MG63 (cell line): ENCODE measurements at regions not wholly inside any gene's neighbourhood (a gene's known extent, or its start where the extent isn't known, plus 50 kb on each side); places are given as distances from the start of the nearest gene placed in this dataset.

ENCODE experiments used
- DNase-seq: peaks from one replicate; pipeline ENCODE4 v3.0.0-alpha.2; 2020
- H3K27me3 ChIP-seq: fragments of 250-450 bp; sonication (Bioruptor Pico); 2 replicates; pipeline ENCODE4 v1.5.1; 2020; ENCODE audit warnings: mild to moderate bottlenecking, moderate library complexity
- H3K36me3 ChIP-seq: fragments of 250-450 bp; sonication (Bioruptor Pico); 2 replicates; pipeline ENCODE4 v1.5.1; 2020; ENCODE audit warnings: mild to moderate bottlenecking, moderate library complexity
- H3K4me3 ChIP-seq: fragments of 250-450 bp; sonication (Bioruptor Pico); 2 replicates; pipeline ENCODE4 v1.5.1; 2020; ENCODE audit warnings: mild to moderate bottlenecking, moderate library complexity
- H3K9me3 ChIP-seq: fragments of 250-450 bp; sonication (Bioruptor Pico); 2 replicates; pipeline ENCODE4 v1.5.1; 2020; ENCODE audit warnings: mild to moderate bottlenecking, moderate library complexity

DNA sequence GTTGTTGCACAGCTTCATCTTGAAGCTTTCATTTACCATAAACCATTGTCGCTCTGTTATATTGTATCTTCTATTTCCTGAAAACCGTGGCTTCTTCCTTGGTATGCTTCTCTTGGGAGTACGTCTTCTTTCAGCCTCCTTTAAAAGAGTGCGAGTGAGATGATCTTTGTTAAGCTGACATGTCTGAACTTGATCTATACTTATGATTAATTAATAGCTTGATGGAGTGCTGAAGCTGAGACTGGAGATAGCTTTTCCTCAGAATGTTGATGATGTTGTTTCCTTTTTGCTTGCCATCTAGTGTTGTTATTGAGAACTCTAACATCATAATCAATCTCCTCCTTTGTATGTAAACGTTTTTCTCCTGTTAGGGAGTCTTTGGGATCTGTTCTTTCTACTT is 529.3 kb upstream of the SPRY2 start:
- Histone ChIP-seq H3K4me3 (no peak overlapping the region), H3K9me3 (no peaks in the 10 kb centered on the region), H3K36me3 (no peaks in the 10 kb centered on the region), H3K27me3 (no peaks in the 10 kb centered on the region)
- DNase-seq: no peak

DNA sequence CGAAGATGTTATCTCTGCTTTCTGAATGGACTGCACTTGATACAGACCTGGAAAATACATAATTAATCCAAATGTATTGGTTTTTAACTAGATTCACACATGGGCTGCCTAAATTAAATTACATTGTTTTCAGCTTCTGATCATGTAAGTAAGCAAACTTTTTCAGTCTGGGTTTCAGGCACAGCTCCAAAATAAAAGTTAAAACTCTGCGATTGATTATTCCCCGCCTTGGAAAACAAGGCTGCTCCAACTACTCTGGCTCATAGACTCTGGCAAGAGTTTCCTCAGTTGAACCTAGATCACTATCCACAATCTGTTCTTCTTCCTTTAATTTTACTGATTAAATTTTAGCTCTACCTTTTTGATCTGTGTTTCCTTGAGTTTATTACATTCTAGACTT is 526.0 kb upstream of the SPRY2 start:
- no peak overlapping the region for H3K4me3 ChIP-seq
- H3K27me3 ChIP-seq: no peaks in the 10 kb centered on the region
- no peaks in the 10 kb centered on the region for H3K9me3 ChIP-seq
- no peak for DNase-seq
- no peaks in the 10 kb centered on the region for H3K36me3 ChIP-seq

DNA sequence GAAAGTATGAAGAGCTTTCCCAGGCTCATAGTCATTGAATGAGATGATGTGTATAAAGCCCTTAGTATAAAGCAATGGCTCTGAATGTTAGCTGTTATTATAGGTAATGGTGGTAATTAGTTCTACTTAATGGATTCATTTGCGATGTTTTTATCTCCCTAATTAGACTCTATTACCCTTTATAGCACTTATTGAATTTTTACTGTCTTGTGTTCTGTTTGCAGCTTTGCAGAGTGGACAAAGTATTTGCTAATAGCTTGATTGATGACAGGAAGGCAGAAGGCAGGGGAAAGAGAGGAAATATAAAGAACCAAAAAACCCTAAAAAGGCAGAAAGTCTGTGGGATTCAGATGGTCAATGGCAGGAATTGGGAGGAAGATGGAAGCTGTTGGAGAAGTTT is 524.4 kb upstream of the SPRY2 start:
- Histone ChIP-seq H3K9me3 (no peaks in the 10 kb centered on the region), H3K27me3 (no peaks in the 10 kb centered on the region), H3K4me3 (no peak overlapping the region), H3K36me3 (no peaks in the 10 kb centered on the region)
- DNase-seq: no peak

DNA sequence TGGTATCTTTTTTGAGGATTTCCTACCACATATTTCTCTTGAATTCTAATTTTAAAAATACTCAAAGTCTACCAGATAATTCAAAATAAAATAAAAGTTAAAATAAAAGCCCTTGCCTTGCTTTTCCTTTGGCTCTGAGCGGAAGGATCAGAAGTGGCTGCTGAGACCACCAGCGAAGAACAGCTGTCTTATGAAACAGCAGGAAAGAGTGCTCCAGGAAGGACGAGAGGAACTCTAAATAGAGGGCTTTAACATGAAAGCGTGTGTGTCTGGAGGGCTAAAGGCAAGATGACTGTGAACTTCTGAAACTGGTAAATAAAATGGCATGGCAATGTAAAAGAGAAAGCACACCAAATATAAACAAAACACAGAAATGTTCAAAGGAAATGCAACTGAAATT is 521.5 kb upstream of the SPRY2 start:
- H3K4me3 ChIP-seq: no peak overlapping the region
- H3K27me3 ChIP-seq: no peaks in the 10 kb centered on the region
- no peaks in the 10 kb centered on the region for H3K36me3 ChIP-seq
- H3K9me3 ChIP-seq: no peaks in the 10 kb centered on the region
- DNase-seq: no peak

DNA sequence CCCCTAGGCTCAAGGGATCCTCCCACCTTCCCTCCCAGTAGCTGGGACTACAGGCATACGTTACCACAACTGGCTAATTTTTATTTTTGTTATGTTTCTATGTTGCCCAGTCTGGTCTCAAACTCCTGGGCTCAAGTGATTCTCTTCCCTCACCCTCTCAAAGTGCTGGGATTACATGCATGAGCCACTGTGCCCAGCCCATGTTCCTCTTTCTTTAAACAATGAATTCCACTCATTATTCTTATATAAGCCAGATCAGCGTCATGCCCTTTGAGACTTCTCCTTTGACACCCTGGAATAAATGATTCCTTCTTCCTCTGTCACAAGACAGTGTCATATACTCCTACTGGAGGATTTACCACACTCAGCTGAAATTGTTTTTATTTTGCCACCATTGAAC is 519.9 kb upstream of the SPRY2 start:
- no peaks in the 10 kb centered on the region for H3K9me3 ChIP-seq
- no peaks in the 10 kb centered on the region for H3K36me3 ChIP-seq
- no peak overlapping the region for H3K4me3 ChIP-seq
- no peaks in the 10 kb centered on the region for H3K27me3 ChIP-seq
- no peak for DNase-seq

DNA sequence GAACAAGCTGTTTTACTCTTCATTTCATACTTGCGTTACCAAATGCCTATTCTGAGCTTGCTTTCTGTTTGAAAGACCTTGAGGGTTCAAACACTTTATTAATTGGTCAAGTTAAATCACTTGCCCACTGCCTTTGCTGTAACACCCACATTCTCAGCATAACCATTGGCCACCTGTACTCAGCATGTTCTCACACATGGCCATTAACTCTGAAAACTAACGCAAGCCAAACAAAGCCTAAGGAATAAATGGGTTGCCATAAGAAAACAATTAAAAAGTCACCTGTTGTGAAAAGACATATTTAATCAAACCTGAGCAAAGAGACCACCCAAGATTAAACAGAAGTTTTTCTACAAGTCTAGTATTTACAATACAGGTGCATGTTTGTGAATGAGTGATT is 517.2 kb upstream of the SPRY2 start:
- DNase-seq: no peak
- Histone ChIP-seq H3K9me3 (no peaks in the 10 kb centered on the region), H3K36me3 (no peaks in the 10 kb centered on the region), H3K4me3 (no peak overlapping the region), H3K27me3 (no peaks in the 10 kb centered on the region)

DNA sequence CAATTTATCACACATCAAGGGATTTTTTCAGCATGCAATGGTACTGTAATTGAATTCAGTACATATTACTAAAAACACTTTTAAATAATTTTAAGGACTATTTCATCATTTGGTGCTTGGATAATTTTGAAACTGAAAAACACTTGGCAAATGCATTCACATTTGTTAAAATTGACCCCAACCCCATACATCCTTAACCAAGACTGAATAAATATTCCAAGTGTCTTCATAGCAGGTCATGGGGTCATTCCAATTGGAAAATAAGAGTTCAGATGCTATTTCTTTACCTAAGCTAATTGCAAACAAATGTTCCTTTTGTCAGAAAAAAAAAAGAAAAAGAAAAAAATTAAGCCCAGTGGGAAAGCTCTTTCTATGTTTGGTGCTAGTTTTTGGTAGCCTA is 516.4 kb upstream of the SPRY2 start:
- Histone ChIP-seq H3K36me3 (no peaks in the 10 kb centered on the region), H3K9me3 (no peaks in the 10 kb centered on the region), H3K4me3 (no peak overlapping the region), H3K27me3 (no peaks in the 10 kb centered on the region)
- no peak for DNase-seq

DNA sequence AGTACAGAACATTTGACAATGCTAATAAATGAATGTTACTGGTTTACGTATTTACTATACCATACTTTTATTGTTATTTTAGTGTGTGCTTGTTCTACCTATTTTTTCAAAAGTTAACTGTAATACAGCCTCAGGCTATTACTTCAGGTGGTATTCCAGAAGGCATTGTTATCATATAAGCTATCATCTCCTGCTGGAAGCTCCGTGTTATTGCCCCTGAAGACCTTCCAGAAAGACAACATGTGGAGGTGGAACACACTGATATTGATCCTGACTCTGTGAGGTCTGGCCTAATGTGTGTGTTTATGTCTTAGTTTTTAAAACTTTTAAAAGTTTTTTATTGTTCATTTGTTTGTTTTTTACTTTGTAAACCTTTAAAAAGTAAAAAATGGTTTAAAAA is 509.8 kb upstream of the SPRY2 start:
- no peaks in the 10 kb centered on the region for H3K27me3 ChIP-seq
- no peaks in the 10 kb centered on the region for H3K36me3 ChIP-seq
- no peak for DNase-seq
- H3K4me3 ChIP-seq: no peak overlapping the region
- H3K9me3 ChIP-seq: no peaks in the 10 kb centered on the region

DNA sequence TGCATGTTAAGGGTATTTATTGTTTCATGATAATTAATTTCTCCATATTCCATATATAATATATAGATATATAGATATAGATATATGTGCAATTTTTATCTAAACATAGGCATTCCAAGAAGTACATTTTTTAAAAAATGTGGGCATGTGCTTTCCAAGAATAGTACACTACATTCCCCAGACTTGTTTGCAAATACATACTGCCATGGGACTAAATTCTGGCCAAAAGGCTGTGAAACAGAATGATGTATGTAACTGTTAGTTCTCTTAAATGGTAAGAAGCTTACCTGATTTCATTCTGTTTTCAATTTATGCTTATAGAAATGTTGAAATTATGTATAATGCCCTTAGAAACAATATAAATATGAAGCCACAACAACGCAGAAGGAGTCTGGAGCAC is 503.2 kb upstream of the SPRY2 start:
- Histone ChIP-seq H3K9me3 (no peaks in the 10 kb centered on the region), H3K27me3 (no peaks in the 10 kb centered on the region), H3K4me3 (no peak overlapping the region), H3K36me3 (no peaks in the 10 kb centered on the region)
- DNase-seq: no peak

DNA sequence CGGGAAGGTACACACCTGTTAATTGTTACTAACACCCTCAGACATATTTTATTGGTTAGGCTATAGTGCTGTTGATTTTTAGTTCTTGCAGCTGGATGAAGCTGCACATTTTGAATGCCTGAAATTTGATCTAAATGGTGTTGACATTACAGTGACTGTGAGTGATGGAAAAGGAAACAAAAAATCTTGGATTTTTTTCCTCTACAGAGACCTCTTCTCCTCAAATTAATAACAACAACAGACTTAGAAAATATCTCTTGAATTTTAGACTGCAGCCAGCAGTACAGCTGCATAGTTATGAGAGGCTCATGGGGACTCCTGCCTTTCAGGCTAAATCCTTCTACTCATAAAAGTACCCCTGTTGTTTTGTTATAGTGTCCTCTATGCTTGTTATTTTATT is 500.5 kb upstream of the SPRY2 start:
- no peaks in the 10 kb centered on the region for H3K9me3 ChIP-seq
- H3K27me3 ChIP-seq: no peaks in the 10 kb centered on the region
- H3K4me3 ChIP-seq: no peak overlapping the region
- no peak for DNase-seq
- H3K36me3 ChIP-seq: no peaks in the 10 kb centered on the region

DNA sequence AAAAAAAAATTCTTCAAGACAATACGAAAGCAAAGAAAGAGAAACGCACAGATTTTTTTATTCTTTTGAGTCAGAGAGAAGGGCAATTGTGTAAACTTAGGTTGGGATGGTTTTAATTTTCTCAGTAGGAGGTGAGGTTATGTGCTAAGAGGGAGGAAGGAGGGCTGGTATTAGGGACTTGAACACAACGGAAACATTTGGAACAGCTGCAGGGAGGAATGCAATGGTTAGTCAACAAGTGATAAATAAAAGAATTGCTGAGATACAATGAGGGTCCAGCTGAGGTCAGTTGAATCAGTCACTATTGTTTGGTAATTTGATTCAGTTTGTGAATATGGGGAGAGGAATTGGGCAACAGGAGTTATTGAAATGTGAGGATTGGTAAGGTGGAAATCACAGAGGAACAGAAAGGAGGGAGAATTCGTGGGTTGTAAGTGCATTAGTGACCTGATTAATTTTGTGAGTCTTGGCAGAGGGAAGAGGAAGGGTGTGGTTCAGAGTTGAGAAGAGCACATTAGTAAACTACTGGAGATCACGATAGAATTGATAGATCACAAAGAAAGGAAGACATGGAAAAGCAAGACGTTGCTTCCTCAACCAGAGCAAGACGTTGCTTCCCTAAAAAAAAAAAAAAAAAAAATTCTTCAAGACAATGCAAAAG is 499.5 kb upstream of the SPRY2 start:
- no peak overlapping the region for H3K4me3 ChIP-seq
- no peaks in the 10 kb centered on the region for H3K9me3 ChIP-seq
- H3K27me3 ChIP-seq: no peaks in the 10 kb centered on the region
- peak; percentile 2 for DNase-seq
- no peaks in the 10 kb centered on the region for H3K36me3 ChIP-seq

DNA sequence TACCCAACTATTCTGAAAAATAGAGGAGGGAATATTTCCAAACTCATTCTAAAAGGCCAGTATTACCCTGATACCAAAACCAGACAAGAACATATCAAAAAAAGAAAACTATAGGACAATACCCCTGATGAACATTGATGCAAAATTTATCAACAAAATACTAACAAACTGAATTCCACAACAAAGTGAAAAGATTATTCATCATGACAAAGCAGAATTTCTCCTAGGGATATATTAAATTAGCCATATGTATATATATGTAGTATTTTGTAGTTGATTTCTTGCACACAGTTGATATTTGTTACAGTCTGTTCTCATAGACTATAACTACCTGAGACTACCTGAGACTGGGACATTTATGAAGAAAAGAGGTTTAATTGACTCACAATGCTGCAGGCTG is 495.0 kb upstream of the SPRY2 start:
- DNase-seq: no peak
- no peaks in the 10 kb centered on the region for H3K27me3 ChIP-seq
- no peaks in the 10 kb centered on the region; the same call in 1 of the 2 replicates for H3K9me3 ChIP-seq
- no peaks in the 10 kb centered on the region for H3K36me3 ChIP-seq
- H3K4me3 ChIP-seq: no peak overlapping the region

DNA sequence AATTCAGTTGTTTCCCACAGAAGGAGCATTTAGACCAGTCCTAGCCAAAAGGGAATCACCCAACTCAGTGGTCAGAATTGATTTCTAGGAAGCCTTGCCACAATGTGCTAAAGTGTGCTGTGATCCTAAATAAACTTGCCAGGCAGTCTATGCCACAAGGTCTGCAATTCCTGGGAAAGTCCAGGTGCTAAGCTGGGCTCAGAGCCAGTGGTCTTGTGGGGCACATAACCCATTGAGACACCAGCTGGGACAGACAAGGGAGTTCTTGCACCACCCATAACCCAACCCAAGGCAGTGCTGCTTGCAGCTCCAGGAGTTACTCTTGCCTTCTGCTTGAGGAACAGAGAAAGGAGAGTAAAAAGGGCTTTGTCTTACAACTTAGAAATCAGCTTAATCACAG is 489.5 kb upstream of the SPRY2 start:
- Histone ChIP-seq H3K9me3 (no peaks in the 10 kb centered on the region; the same call in 1 of the 2 replicates), H3K4me3 (no peak overlapping the region), H3K27me3 (no peaks in the 10 kb centered on the region), H3K36me3 (no peaks in the 10 kb centered on the region)
- DNase-seq: no peak

DNA sequence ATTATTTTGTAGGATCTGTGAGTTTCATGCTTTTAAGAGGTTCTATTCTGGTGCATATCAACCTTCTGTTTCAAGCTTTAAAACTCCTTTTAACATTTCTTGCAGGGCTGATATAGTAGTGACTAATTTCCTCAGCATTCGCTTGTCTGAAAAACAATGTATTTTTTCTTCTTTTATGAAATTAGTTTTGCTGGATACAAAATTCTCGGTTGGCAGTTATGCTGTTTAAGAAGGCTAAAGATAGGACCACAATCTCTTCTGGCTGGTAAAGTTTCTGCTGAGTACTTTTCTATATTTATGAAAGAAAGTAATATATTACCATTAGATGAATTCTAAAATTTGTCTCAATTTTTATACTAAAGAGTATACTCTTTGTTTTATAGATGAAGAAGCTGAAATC is 487.8 kb upstream of the SPRY2 start:
- no peaks in the 10 kb centered on the region for H3K36me3 ChIP-seq
- no peaks in the 10 kb centered on the region for H3K27me3 ChIP-seq
- no peak for DNase-seq
- H3K4me3 ChIP-seq: no peak overlapping the region
- no peaks in the 10 kb centered on the region; the same call in 1 of the 2 replicates for H3K9me3 ChIP-seq

DNA sequence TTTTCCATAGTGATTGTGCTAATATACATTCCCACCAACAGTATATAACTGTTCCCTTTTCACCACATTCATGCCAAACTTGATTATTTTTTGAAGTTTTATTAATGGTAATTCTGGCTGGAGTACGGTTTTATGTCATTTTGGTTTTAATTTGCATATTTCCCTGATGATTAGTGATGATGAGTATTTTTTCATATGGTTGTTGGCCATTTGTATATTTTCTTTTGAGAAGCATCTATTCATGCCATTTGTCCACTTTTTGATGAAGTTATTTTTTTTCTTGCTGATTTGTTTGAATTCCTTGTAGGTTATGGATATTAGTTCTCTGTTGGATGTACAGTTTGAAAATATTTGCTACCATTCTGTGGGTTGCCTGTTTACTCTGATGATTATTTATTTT is 484.4 kb upstream of the SPRY2 start:
- Histone ChIP-seq H3K4me3 (no peak overlapping the region), H3K36me3 (no peaks in the 10 kb centered on the region), H3K9me3 (no peaks in the 10 kb centered on the region), H3K27me3 (no peaks in the 10 kb centered on the region)
- DNase-seq: no peak

DNA sequence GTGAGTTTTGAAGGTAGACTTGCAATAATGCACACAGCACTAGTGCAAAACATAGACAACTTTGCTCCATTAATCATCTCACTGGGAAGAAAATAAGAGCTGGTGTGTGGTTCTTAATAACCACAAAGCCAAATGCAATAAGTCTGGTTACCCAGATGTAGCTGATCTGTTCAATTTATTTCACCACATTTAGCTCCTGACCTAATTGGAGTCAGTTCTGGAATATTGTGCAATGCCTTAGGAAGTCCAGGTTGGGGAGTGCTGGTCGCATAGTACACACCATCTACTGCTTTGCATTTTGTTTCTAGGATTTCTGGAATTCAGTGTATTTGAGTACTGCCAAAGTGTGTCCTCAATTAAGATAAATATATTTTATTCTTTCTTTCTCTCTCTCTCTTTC is 483.3 kb upstream of the SPRY2 start:
- no peak overlapping the region for H3K4me3 ChIP-seq
- H3K27me3 ChIP-seq: no peaks in the 10 kb centered on the region
- no peak for DNase-seq
- no peaks in the 10 kb centered on the region for H3K36me3 ChIP-seq
- no peaks in the 10 kb centered on the region for H3K9me3 ChIP-seq

DNA sequence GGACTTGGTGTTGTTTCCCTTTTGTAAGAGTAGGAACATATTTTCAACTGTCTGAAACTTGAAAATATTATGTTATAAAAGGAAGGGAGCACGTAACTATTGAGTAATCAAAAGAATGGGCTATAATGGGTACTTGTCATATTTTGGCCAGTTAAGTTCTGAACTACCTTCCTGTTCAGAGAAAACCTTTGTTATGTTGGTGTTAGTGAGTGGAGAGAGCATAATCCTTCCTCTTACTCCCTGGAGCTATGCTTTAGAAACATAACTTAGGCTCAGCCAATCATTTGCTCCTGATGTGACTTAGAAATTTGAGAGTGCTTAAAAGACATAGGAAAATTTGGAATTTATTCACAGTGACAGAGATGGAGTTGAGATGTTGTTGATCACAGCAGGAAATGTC is 482.5 kb upstream of the SPRY2 start:
- DNase-seq: no peak
- Histone ChIP-seq H3K27me3 (no peaks in the 10 kb centered on the region), H3K9me3 (no peaks in the 10 kb centered on the region), H3K36me3 (no peaks in the 10 kb centered on the region), H3K4me3 (no peak overlapping the region)

DNA sequence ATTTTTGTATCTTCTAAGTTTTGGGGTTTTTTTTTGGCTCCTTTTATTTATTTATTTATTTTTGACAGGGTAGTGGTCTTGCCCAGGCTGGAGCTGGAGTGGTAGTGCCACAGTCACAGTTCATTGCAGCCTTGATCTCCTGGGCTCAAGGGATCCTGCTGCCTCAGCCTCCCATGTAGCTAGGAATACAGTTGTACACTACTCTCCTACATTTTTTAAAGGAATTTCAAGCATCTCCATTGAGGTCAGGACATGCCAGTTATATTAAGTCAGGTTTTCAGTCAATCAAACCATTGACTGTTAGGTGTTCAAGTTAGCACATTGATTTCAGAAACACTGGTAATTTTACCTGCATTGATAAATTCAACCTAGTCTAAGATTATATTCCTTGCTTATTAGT is 480.5 kb upstream of the SPRY2 start:
- Histone ChIP-seq H3K4me3 (no peak overlapping the region), H3K27me3 (no peaks in the 10 kb centered on the region), H3K9me3 (no peaks in the 10 kb centered on the region), H3K36me3 (no peaks in the 10 kb centered on the region)
- no peak for DNase-seq

DNA sequence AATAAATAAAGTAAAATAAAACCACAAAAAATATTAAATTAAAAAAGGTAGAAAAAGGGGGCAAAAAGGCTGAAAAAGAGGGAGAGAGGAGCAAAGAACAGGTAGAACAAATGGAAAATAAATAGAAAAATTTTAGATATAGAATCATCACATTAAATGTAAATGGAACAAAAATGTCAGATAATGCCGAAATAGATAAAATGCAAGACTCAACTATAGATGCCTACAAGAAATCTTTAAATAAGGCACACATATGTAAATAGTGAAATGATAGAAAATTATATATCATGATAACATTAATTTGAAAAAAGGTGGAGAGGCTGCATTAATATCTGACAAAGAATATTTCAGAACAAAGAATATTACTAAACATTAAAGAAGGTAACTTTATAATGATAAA is 477.1 kb upstream of the SPRY2 start:
- H3K9me3 ChIP-seq: no peaks in the 10 kb centered on the region
- no peak overlapping the region for H3K4me3 ChIP-seq
- no peaks in the 10 kb centered on the region for H3K36me3 ChIP-seq
- no peak for DNase-seq
- H3K27me3 ChIP-seq: no peaks in the 10 kb centered on the region
